NCI-H146 treated with DMSO at 0.1 percent for 48 hours (cell line): ENCODE measurements at regions not wholly inside any gene's neighbourhood (a gene's known extent, or its start where the extent isn't known, plus 50 kb on each side); places are given as distances from the start of the nearest gene placed in this dataset.
"Not testable (repeated sequence)": the region's sequence is repeated elsewhere in the genome, so short reads cannot be mapped to it uniquely, and the experiment has no call there.

ENCODE experiments used
- DNase-seq: peaks from one replicate; lab custom pipeline; 2025; ENCODE audit not compliant: unreplicated experiment; lab: John Stamatoyannopoulos, UW

- no peak for DNase-seq
Measured at GRCh38 chr4:132085105-132085504, 1064.0 kb upstream of the PCDH10 start.

- no peak for DNase-seq
Measured at GRCh38 chr4:132094017-132094416, 1055.1 kb upstream of the PCDH10 start.

- no peak for DNase-seq
Measured at GRCh38 chr4:132097041-132097440, 1052.1 kb upstream of the PCDH10 start.

- no peak for DNase-seq
Measured at GRCh38 chr4:132101526-132101925, 1047.6 kb upstream of the PCDH10 start.

GRCh38 chr4:132108784-132109183 lies 1040.3 kb upstream of the PCDH10 start:
- no peak for DNase-seq

- no peak for DNase-seq
Measured at GRCh38 chr4:132114885-132115284, 1034.2 kb upstream of the PCDH10 start.

GRCh38 chr4:132122741-132123140 lies 1026.4 kb upstream of the PCDH10 start:
- not testable (repeated sequence) for DNase-seq

GRCh38 chr4:132123870-132124623 lies 1025.0 kb upstream of the PCDH10 start:
- no peak for DNase-seq

GRCh38 chr4:132124624-132124974 lies 1024.5 kb upstream of the PCDH10 start:
- no peak for DNase-seq

GRCh38 chr4:132125131-132125530 lies 1024.0 kb upstream of the PCDH10 start:
- DNase-seq = no peak

- no peak for DNase-seq
Measured at GRCh38 chr4:132132433-132132832, 1016.7 kb upstream of the PCDH10 start.

GRCh38 chr4:132169660-132170059 lies 979.4 kb upstream of the PCDH10 start:
- no peak for DNase-seq

GRCh38 chr4:132180020-132180427 lies 969.1 kb upstream of the PCDH10 start:
- no peak for DNase-seq

GRCh38 chr4:132195176-132195575 lies 953.9 kb upstream of the PCDH10 start:
- DNase-seq = no peak

GRCh38 chr4:132203618-132204017 lies 945.5 kb upstream of the PCDH10 start:
- no peak for DNase-seq

GRCh38 chr4:132214519-132214918 lies 934.6 kb upstream of the PCDH10 start:
- DNase-seq = no peak

GRCh38 chr4:132218406-132218805 lies 930.7 kb upstream of the PCDH10 start:
- DNase-seq = no peak

GRCh38 chr4:132227151-132227856 lies 921.8 kb upstream of the PCDH10 start:
- DNase-seq = no peak

- peak; percentile 0 for DNase-seq
Measured at GRCh38 chr4:132227857-132228165, 921.3 kb upstream of the PCDH10 start.

- DNase-seq = no peak
Measured at GRCh38 chr4:132228676-132229075, 920.4 kb upstream of the PCDH10 start.

GRCh38 chr4:132230025-132230424 lies 919.1 kb upstream of the PCDH10 start:
- DNase-seq = no peak

- DNase-seq = no peak
Measured at GRCh38 chr4:132238697-132239096, 910.4 kb upstream of the PCDH10 start.

- DNase-seq = no peak
Measured at GRCh38 chr4:132240081-132240480, 909.0 kb upstream of the PCDH10 start.
